ENCODE measurements at regions not wholly inside any gene's neighbourhood (a gene's known extent, or its start where the extent isn't known, plus 50 kb on each side); places are given as distances from the start of the nearest gene placed in this dataset.

DNA sequence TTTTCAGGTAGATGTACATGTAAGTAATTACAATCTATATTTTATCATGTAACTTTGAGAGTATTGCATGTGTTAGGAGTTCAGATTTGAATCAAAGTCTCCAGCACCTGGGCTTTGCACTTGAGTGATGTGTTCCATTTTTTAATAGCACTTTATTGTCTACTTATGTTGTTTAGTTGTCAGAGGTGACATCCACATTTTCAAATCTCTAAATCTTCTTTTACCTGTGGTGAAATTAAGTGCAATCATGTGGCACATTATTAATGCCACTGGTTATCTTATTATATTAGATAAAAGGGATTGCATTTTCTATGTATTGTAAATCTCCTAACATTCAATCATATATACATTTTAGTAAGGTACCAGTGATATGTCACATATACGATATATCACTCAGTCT is 333.4 kb downstream of the AASDHPPT start:
- no peak for DNase-seq

- DNase-seq = no peak
Measured at GRCh38 chr11:106413222-106413621, 335.8 kb downstream of the AASDHPPT start.

GRCh38 chr11:106415510-106415909 is 338.0 kb downstream of the AASDHPPT start:
- DNase-seq = no peak

- no peak for DNase-seq
Measured at GRCh38 chr11:106418791-106419190, 341.3 kb downstream of the AASDHPPT start.

GRCh38 chr11:106420048-106420665 is 342.7 kb downstream of the AASDHPPT start:
- DNase-seq = no peak

- DNase-seq = no peak
Measured at GRCh38 chr11:106420686-106421085, 343.2 kb downstream of the AASDHPPT start.

GRCh38 chr11:106421676-106422292 is 344.3 kb downstream of the AASDHPPT start:
- no peak for DNase-seq

DNA sequence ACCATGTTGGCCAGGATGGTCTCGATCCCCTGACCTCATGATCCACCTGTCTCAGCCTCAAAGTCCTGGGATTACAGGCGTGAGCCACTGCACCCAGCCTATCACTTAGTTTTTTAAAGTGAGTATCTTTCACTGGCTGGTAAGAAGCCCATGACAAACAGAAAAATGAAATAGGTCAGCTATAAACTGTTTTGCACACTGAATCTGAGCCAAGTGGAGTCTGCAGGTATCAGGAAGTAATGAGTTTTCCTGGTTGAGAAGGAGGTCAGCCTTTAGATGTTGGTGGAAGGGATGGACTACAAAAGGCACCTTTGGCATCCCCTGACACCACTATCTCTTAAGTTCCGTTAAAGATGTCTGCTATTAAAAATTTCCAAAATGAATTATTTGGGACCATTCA is 345.1 kb downstream of the AASDHPPT start:
- DNase-seq = no peak

GRCh38 chr11:106424111-106424510 is 346.6 kb downstream of the AASDHPPT start:
- DNase-seq = no peak

GRCh38 chr11:106425819-106426218 is 348.4 kb downstream of the AASDHPPT start:
- DNase-seq = no peak

DNA sequence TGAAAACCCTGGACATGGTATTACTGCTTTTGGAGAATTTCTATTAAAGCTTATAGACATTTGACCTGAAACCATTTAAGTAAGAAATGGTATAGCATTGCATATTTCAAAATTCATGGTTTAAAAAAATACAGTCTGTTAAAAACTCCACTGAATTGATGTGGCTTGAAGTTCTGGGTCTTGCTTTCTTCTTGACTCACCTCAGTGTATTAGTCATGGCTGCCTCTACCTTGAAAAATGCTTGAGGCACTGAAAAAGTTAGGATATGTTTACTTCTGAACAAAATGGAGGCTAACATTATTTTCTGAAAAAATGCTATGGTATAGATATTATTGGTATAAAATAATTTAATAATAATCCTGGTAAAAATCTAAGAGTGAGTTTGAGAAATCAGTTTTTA is 349.2 kb downstream of the AASDHPPT start:
- no peak for DNase-seq

- no peak for DNase-seq
Measured at GRCh38 chr11:106427736-106428135, 350.3 kb downstream of the AASDHPPT start.

GRCh38 chr11:106442032-106442431 is 364.6 kb downstream of the AASDHPPT start:
- no peak for DNase-seq

DNA sequence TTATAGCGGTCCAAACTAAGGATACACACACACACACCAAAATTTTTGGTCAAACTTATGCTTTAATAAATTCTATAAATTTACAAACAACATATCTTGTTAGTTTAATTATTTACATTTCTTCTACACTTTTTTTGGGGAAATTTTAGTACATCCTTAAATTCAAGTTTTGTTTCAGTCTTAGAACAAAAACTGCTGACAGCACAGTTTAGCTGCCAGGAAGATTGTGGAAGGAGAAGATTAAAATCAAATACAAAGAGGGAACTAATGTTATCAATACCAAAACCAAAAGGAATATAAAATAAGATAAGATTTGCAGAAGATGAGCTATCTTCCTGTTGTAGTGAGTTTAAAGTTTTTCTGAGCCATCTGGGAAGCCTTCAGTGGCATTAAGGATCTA is 368.8 kb downstream of the AASDHPPT start:
- no peak for DNase-seq

DNA sequence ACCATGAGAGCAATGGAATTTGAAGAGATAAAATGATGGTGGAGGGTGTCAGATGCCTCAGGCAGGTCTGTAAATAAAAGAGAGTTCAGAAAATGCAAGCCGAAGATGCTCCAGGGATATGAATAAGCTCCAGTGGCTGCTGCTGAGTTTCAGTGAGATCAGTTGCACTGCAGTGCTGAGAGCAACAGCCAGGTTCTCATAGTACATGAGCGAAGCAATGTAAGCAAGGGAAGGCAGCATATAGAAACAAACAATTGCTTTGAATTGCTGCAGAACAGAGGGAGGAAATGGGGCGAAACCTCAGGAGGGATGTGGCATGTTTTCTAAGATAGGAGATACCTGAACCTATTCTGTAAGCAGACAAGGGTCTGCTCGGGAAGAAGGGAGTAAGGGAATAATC is 369.5 kb downstream of the AASDHPPT start:
- peak; percentile 17 for DNase-seq

- DNase-seq = no peak
Measured at GRCh38 chr11:106447631-106448191, 370.2 kb downstream of the AASDHPPT start.

DNA sequence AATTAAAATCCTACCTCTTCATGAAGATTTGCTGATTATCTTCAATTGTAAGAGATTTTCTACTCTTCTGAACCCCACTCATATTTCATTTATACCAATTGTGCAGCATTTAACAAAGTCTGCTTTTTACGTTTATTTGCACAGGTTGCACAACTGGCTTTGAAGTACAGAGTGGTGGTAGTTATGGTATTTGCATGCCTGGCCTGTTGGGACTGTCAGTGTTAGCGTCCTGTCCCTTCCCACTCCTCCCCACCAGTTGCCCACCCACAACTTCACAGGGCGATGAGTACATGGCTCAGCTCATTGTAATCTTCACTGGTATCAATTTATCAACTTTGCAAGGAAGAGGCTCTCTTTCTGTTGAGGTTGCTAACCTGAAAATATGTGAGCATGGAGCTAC is 372.3 kb downstream of the AASDHPPT start:
- DNase-seq = no peak

DNA sequence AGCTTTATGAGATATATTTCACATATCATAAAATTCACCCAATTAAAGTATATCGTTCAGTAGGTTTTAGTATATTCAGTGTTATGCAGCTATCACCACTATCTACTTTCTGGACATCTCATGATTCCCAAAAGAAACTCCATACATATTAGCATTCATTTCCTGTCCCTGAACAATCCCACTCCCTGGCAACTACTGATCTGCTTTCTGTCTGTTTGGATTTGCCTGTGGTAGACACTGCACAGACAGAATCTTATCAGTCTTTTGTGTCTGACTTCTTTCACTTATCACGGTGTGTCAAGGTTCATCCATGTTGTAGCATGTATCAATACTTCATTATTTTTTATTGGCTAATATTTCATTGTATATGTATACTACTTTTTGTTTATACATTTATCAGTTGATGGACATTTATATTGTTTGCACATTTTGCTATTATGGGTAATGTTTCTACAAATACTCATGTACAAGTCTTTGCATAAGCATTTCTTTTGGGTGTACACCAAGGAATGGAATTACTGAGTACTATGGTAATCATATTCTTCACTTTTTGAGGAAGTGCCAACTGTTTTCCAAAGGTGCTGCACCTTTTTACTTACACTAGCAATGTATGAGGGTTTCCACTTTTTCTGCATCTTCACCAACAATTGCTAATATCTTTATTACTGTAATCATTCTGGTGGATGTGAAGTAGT is 373.9 kb downstream of the AASDHPPT start:
- no peak for DNase-seq

GRCh38 chr11:106456647-106457046 is 379.2 kb downstream of the AASDHPPT start:
- DNase-seq = peak; percentile 67

DNA sequence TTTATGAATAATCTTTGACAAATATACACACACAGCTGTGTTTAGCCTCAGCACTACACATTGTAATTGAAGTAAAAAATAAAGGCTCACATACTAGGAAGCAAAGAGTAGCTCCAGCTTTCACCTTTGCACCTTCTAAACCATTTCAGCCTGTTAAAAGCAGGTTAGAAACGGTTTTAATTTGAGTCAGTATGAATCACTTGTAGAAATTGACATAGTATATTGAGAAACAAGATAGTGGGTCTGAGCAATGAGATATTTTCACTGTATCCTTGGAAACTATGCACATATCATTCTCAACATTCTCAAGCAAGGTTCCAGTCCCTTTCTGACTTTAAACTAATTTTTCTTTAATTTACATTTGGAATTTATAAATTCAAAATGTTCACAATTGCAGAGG is 380.3 kb downstream of the AASDHPPT start:
- DNase-seq = no peak

GRCh38 chr11:106459135-106459534 is 381.7 kb downstream of the AASDHPPT start:
- DNase-seq = no peak

GRCh38 chr11:106461148-106461691 is 383.8 kb downstream of the AASDHPPT start:
- DNase-seq = no peak

- no peak for DNase-seq
Measured at GRCh38 chr11:106461839-106462545, 384.5 kb downstream of the AASDHPPT start.
